GM18909 (cell line): ENCODE measurements at regions not wholly inside any gene's neighbourhood (a gene's known extent, or its start where the extent isn't known, plus 50 kb on each side); places are given as distances from the start of the nearest gene placed in this dataset.
"Not testable (repeated sequence)": the region's sequence is repeated elsewhere in the genome, so short reads cannot be mapped to it uniquely, and the experiment has no call there.

Experiments used
- ATAC-seq: cut with Tn5 transposase; IDR thresholded peaks from one replicate; pipeline ENCODE4 v1.9.1; 2021; ENCODE audit warnings: mild to moderate bottlenecking; ENCODE audit not compliant: unreplicated experiment, poor library complexity

DNA sequence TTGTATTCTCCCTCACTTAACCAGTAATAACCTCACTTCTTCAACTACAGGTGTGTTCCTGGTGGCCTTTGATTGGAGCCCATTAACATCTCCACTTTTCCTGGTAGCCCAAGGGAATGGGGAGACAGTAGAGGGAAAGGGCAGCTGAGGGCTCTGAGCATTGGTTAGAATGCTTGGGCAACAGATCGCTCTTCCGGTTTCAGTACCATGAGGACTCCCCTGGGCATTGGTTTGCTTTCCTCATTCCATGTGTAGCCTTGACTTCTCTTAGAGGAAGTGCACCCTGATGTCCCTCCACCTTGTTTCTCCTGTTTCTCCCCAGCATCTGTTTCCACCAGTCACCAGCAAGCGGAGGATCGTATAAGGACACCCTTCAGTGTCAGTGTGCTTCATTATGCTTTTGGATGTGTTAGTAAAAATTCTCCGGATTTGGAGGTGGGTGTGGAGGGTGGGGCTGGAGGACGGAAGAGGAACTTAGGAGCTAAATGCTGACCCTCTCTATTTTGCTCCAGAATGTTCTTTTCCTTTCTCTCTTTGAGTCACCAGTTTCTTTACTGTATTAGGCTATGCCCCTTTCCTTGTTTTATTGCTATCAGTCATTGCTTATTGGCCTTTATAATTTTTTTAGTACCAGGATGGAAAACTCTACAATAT lies 50.6 kb upstream of the ZNG1B start:
- not testable (repeated sequence) for ATAC-seq

DNA sequence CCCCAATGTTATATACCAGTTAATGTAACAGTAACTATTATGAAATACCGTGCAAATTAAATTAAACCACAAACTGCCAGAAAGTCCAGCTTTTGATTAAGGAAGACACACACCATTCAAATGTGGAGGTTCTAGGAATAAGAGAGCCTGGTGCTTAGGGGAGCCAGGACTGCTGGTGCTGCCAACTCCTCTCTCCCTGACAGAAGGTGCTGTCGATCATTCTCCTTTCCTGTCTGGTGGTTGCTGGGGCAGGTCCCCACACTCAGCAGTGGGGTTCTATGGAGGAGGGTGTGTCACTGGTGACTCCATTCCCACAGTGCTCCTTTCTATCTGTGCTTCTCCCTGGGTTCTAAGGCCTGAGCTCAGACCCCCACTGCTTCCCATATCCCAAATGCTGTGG lies 57.9 kb upstream of the ZNG1B start:
- ATAC-seq, result not testable (repeated sequence)

DNA sequence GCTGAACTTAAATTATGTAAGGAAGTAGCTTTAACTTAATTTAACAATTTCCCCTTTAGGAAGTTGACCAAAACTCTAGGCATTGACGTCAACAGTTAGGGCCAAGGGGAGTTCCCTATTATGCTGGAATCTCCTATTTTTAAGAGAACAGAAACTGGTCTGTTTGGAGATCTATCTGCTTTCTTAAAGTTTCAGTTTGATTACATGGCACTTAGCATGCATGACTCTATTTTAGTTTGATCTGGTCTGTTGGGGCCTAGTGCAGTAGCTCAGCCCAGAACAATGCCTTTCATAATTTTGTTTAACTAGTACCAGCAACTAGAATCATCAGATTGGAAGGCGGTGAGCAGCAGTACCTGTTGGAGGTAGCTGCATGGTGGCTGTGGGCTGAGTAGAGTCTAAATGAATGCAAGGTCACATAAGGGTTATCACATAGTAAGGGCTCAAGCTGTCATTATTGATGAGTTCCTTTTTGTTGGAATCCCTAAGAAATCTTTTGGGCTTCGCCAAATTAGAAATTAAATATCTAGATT lies 60.5 kb upstream of the ZNG1B start:
- peak; percentile 86 for ATAC-seq

DNA sequence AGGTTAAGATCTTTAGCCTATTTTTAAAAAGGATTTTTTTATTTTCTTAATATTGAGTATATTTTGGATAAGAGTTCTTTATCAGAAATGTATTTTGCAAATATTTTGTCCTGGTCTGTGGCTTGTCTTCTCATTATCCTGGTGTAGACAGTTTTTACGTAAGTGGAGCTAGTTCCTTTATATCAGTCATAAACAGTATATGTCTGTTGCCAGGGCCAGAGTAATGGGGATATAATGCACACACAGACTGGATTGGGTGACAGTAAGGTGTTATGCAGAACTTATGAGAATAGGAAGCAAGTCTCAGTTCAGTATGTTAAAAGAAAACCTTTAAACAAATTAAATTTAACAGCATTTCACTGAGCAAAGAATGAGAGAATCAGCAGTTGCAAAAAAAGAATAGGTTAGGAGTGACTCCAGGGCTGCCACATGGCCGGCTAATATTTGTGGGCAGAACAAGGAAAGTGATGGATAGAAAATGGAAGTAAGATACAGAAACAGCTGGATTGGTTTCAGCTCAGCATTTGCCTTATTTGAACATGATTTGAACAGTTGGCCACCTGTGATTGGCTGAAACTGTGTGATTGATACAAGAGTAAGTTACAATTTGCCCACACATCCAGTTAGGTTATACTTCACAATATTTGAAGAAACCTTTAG lies 61.1 kb upstream of the ZNG1B start:
- peak; percentile 36 for ATAC-seq

DNA sequence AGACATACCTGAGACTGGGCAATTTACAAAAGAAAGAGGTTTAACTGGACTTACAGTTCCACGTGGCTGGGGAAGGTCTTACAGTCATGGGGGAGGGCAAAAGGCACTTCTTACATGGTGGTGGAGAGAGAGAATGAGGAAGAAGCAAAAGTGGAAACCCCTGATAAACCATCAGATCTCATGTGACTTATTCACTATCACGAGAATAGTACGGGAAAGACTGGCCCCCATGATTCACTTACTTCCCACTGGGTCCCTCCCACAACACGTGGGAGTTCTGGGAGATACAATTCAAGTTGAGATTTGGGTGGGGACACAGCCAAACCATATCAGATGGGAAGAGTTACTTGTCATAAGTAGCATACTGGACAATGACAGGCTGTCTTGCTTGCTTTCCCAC lies 62.6 kb upstream of the ZNG1B start:
- not testable (repeated sequence) for ATAC-seq

DNA sequence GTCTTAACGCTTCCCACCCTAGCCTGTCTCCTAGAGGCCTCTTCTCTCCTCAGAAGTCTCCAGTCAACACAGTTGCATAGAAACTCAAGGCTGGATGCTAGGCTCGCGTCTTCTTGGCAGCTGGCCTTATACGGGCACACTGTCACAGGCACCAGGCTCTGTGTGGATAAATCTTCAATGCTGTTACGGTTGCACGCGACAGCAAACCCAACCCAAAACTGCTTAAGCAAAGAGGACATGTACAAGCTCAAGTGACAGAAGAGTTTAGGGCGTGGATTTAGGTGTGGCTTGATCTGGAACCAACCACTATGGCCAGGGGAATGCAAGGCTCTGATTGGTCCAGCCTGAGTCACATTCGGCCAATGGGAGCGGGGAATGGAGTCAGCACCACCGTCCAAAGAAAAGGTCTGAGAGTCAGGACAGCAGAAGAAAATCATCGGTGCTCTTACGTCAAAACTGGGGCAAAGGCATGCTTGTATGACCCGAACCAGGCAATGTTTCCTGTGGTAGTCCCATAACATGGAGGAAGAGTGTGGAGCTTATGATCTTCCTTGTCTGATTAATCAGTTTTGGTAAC lies 65.1 kb upstream of the ZNG1B start:
- ATAC-seq, result not testable (repeated sequence)

DNA sequence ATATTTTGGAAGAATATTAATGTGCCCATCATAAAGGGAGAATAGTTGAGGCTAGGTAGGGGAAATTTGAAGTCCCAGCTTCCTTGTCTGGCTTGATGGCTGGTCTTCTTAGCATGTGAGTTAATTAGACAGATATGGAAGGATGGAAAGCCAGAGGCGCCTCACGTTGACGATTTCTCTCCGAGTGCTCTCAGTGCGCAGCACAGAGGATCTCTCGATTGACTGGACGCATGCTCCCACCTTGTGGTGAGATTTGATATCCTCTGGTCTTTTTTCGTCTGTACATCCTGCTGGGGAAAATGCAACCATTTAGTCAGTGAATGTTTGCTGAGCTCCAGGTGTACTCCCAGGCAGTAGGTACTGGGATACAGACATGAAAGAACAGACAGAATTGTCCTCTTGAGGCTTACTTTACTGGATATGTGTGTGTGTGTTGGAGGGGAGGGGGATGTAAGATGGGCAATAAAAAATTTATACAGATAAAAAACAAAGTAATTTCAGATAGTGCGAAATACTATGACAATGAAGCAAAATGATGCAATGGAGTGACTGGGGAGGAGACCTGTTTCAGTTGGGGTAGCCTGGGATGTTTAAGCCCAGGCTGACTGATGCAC lies 66.9 kb upstream of the ZNG1B start:
- ATAC-seq, result peak; percentile 66

DNA sequence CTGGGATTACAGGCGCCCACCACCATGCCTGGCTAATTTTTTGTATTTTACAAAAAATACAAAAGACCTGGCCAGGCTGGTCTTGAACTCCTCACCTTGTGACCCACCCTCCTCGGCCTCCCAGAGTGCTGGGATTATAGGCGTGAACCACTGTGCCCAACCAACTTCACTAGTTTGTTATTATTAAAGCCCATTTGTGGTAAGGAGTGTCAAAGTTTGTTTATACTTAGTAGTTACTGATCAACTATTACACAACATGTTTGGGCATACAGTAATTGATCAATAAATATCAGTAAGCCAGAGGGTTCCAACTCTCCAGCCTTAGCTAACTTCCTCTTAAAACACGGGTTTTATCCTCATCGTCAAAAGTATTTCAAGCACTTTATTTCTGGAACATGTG lies 67.5 kb upstream of the ZNG1B start:
- no peak for ATAC-seq

DNA sequence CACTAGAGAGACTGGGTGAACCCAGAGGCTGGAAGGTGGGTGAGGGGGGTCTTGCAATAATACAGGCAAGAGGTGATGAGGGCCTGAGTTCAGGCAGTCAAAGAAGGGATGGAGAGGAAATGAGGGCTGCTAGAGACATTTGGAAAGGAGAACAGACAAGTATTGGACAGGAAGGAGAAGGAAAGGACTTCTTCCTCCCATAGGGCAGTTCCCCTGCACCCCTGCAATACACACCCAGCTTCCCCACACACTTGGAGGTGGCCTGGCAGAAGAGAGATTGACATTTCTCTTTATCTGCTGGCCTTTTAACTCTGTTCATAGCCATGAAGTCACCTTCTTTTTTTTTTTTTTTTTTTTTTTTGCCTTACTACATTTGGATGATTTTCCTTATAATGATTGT lies 68.9 kb upstream of the ZNG1B start:
- ATAC-seq, result not testable (repeated sequence)

DNA sequence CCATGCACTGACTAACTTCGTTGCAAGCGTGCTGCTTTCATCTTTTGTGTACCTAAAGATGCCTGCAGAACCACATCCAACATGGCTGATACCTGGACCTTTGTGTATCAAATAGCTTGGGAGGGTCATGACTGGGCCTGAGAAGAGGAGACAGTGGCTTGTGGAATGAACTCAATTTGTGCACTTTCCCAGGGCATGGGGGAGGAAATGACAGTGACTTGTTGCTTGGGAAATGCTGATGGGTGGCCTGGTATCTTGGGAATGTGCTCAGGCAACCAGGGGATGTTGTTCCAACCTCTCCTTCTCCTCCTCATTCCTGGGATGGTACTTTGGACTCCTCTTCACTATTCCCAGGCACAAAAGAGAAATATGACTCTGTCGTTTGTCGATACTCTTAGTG lies 70.7 kb upstream of the ZNG1B start:
- ATAC-seq, result not testable (repeated sequence)

DNA sequence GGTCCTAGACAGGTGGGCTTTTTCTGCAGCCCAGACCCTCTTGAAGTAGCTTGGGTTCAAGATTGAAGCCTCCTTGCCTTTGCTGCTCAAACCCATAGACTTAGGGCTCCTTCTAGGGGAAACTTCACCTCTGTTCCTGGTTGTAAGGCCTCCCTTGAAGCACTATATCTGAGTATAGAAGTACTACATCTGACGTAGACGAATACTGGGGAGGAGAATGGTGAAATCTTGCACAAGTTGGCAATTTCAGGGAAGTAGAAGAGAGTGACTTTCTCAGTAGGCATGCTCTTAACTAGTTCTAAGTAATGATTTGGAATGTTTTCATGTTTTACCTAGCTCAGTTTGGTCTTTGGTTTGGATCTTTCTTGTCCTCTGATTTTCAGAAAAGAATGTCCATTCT lies 71.7 kb upstream of the ZNG1B start:
- ATAC-seq, result not testable (repeated sequence)

DNA sequence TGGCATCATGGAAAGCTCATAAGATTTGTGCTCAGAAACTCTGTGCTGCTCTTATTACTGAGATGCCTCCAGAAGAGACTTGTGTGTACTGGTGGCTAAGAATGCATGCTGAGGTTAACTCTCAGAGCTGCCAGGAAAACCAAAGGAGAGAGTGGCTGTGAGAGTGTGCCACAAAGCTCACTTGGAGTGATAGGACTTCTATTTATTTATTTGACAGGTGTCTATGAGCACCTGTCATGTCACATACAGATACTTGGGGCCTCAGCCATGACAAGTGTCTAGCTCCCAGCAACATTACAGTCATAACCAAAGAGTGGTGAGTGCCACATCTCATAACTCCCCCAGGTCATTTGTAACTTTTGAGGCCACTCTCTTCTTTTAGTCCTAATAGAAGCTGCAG lies 72.2 kb upstream of the ZNG1B start:
- not testable (repeated sequence) for ATAC-seq

DNA sequence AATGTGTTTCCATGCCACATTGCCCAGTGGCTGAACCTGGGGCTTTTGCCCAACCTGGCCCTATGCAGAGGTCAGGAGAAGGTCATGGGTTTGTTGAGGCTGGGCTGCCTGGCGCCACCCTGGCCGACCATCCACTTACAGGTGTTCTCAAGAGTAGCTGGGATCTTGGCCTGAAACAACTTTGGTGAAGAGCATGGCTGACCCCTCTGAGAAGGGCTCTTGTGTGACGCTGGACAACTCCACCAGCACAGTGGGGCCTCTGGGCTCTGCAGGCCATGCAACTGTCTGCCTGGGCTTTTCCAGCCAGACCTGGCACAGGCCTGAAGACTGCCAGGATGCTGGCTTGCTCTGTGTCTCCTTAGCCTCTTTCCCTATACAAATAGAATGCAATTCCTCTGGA lies 76.4 kb upstream of the ZNG1B start:
- ATAC-seq, result no peak

DNA sequence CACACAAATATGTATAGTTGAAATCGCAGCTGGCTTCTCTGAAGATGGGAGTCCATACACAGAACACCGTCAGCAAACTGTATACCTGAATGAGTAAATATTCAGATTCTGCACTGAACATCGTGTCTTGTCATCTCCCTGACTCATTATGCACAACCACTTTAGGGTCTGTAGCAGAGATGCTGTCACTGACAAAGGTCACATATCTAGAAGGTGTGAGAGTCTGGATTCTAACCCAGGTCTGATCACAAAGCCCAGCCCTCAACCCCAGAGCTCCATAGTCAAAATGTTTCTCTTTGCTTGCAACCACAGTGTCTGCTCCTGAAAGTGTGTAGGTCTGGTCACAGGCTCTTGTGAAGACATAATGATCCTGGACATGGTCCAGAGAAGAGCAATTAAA lies 78.3 kb upstream of the PAX8 start:
- no peak for ATAC-seq

DNA sequence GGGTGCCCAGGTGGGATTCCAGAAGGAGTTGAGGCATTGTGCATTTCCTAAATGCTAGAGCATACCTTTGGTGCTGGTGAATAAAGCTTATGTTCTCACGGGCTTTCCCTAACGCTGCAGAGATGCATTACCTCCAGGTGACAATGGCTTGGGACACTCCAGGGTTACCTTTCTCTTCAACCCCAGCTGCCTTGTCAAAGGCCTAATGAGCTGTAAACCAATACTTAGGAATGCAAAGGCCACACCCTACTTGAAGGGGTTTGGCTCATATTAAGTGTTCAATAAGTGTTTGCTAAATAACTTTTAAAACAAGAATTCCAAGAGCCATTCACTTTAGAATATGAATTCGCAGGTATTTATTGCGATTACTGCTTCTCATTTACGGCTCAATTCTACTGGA lies 77.6 kb upstream of the PAX8 start:
- not testable (repeated sequence) for ATAC-seq

DNA sequence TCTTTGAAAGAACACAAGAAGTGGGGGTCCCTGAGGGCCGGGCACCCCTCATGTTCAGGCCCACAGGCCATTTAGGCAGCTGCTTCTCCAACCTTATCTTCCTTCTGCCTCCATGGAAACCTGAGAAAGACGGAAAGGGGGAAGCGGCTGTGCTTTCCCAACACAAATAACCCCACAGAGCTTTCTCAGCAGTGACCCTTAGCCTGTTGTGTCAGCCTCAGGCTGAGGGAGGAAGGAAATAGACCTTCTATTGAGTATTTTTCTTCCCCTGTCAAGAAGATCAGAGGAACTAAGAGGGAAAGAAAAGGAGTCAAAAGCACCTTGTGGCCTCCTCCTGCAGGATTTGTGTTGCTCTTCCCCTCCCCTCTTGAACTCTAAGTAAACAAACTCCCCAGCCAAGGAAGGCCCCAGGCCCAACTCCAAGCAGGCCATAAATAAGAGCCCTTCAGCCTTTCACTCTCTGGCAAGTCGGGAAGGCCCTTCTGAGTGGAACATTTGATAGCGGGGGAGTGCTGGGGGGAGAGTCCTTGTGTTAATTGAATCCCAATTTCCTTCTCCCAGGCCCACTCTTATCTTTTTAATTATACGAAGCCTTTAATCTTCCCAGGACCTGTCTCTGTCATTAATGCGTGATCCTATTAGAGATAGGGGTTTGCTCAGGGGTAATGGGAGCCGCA lies 76.8 kb upstream of the PAX8 start:
- ATAC-seq, result not testable (repeated sequence)

DNA sequence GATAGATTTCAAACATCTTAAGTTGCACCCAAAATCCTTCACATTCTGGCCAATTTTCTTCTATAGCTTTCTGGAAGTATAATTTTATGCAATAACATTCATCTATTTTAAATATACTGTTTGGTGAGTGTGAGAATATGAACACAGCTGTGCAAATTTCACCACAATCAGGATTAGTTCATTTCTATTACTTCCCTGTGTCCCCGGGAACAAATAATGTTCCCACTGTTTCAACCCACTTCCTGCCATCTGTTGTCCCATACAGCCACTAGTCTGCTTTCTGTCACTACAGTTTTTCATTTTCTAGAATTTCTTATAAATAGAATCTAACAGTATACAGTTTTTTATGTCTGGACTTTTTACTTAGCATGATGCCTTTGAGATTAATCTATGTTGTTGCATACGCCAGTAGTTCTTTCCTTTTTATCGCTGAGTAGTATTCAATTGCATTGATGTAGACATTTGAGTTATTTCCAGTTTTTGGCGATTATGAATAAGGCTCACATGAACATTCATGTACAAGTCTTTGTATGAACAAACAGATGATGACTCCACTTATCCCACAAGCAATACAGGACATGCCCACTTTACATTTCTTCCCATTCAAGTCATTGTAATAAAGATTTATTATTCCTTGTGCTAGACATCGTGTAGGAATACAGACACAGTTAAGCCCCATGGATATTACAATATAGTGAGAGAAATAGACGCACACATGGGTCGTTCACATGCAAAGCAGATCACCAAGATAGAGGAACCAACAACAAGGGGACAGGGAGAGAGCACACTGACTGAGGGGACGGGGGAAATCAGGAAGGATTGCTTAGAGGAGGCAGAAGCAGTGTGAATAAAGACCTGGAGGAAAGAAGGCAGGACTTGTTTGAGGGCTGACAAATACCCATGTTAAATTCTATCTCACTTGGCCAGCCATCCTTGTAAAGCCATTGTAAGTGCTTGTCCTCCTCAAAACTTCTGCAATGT lies 72.9 kb upstream of the PAX8 start:
- ATAC-seq, result no peak

DNA sequence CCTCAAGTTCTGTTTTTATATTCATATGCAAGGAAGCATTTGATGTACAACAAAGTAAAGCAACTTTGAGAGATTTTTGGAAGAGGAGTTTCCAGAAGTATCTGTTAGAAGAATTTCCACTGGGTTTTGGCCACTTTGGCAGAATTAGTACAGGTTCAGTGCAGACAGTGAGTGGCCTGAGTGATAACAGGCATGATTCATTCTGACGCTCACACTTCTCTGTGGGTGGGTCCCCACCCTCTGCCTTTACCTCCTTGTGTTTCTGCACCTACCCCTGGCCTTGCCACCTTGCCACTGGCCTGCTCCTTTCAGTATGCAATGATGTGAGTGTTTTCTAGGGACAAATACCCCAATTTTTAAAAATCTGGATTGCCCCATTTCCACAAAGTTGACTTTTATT lies 65.1 kb upstream of the PAX8 start:
- ATAC-seq, result not testable (repeated sequence)

DNA sequence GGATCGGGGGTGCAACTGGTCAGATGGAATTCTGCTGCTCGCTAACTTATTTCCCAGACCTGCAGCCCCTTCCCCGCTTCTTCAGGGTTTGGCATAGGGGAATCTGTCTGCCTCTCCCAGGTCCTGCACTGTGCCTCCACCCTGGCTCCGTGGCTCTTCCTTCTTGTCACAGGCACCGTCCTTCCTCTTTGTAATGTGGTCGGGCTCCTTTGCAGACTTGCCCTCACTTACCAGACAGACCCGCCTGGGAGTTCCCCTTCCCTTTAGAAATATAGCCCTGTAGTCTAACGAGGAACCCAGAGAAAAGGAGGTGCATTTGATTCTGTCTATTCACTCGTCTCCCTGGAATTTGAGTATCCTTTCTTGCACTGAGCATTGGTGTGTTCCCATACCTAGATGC lies 63.9 kb upstream of the PAX8 start:
- ATAC-seq, result no peak
